PC-9 (cell line): ENCODE measurements at regions not wholly inside any gene's neighbourhood (a gene's known extent, or its start where the extent isn't known, plus 50 kb on each side); places are given as distances from the start of the nearest gene placed in this dataset.

Source experiments
- CTCF ChIP-seq: fragments of 200-600 bp; sonication (generic); conservative IDR thresholded peaks from 2 replicates; pipeline ENCODE4 v1.6.1; 2017; ENCODE audit warnings: mixed run types, antibody characterized with exemption, mild to moderate bottlenecking, moderate library complexity
- EZH2 ChIP-seq: fragments of 200-600 bp; sonication (generic); IDR thresholded peaks from 2 replicates; pipeline ENCODE4 v1.8.0; 2017; ENCODE audit warnings: antibody characterized with exemption, low read depth

GRCh38 chr18:40473221-40474029 is 1481.6 kb upstream of the PIK3C3 start:
- TF ChIP-seq CTCF, result no peak
- TF ChIP-seq EZH2, result no peak
